Gastroesophageal sphincter (tissue), 4 donors: ENCODE measurements at regions not wholly inside any gene's neighbourhood (a gene's known extent, or its start where the extent isn't known, plus 50 kb on each side); places are given as distances from the start of the nearest gene placed in this dataset.

Source experiments
- ATAC-seq: fragments of 150-250 bp; one replicate; pipeline ENCODE4 v1.9.1; 2016; ENCODE audit warnings: mild to moderate bottlenecking, moderate library complexity
- H3K27ac ChIP-seq, 4 donors: fragments of 200-600 bp; sonication (generic) in 3 of 4; 1 replicate in 3 of 4; 2 replicates in 1 of 4; pipeline ENCODE4 v1.5.1; 2016 to 2019
- H3K27me3 ChIP-seq: fragments of 200-600 bp; sonication (generic); one replicate; pipeline ENCODE4 v1.5.1; 2019
- H3K36me3 ChIP-seq, 2 donors: fragments of 200-600 bp; sonication (generic); one replicate each; pipeline ENCODE4 v1.5.1; 2019; ENCODE audit warnings: control low read depth in 1 of 2
- H3K4me1 ChIP-seq, 3 donors: fragments of 200-600 bp; sonication (generic); 1 replicate in 2 of 3; 2 replicates in 1 of 3; pipeline ENCODE4 v1.5.1; 2016 to 2019; ENCODE audit warnings: control low read depth in 2 of 3
- H3K4me3 ChIP-seq, 2 donors: fragments of 200-600 bp; sonication (generic); one replicate each; pipeline ENCODE4 v1.5.1; 2019; ENCODE audit warnings: mild to moderate bottlenecking in 1 of 2, moderate library complexity in 1 of 2
- H3K9me3 ChIP-seq, 3 donors: fragments of 200-600 bp; sonication (generic); one replicate each; pipeline ENCODE4 v1.5.1; 2017 to 2019; ENCODE audit warnings: control low read depth in 2 of 3
- EP300 ChIP-seq: sonication (generic); formaldehyde crosslinking; IDR thresholded peaks from one replicate; pipeline ENCODE4 v1.6.1; 2017; ENCODE audit warnings: antibody characterized with exemption, mild to moderate bottlenecking
- POLR2A ChIP-seq, 2 donors: fragments of 450-650 bp; IDR thresholded peaks; one replicate each; pipeline ENCODE4 v1.6.1; 2017; ENCODE audit warnings: antibody characterized with exemption in 2 of 2, mild to moderate bottlenecking in 2 of 2, moderate library complexity in 1 of 2
- POLR2AphosphoS5 ChIP-seq: sonication (generic); formaldehyde crosslinking; IDR thresholded peaks from one replicate; pipeline ENCODE4 v1.6.1; 2017; ENCODE audit warnings: antibody characterized with exemption
- WGBS, 2 donors: methylation state at CpG; one replicate each; pipeline ENCODE4 v1.1.5; 2018; ENCODE audit warnings: low coverage in 1 of 2; 5-methylcytosine and 5-hydroxymethylcytosine counted together
- TF ChIP-seq, protein P1 (sequence below), 4 experiments: fragments of 200-600 bp in 2 of 4; fragments of 450-650 bp in 2 of 4; sonication (generic) in 1 of 4; IDR thresholded peaks; one replicate each; pipeline ENCODE4 v1.5.1; 2017 to 2019; ENCODE audit warnings: antibody characterized with exemption in 4 of 4, mild to moderate bottlenecking in 2 of 4, moderate library complexity in 2 of 4

GRCh38 chr21:26297851-26298250, 127.3 kb upstream of the APP start:
- Histone ChIP-seq H3K36me3 (no peaks in the 10 kb centered on the region), H3K27ac (no peak overlapping the region), H3K27me3 (no peaks in the 10 kb centered on the region), H3K9me3 (peaks cover 0 to 23% (median 0%) of the 10 kb centered on the region in 3 donors), H3K4me1 (no peaks in the 10 kb centered on the region), H3K4me3 (no peak overlapping the region)
- TF ChIP-seq POLR2A (IDR thresholded peaks at IDR 0.05) (no peak), POLR2AphosphoS5 (no peak), EP300 (no peak)
- TF ChIP-seq, protein P1, sequence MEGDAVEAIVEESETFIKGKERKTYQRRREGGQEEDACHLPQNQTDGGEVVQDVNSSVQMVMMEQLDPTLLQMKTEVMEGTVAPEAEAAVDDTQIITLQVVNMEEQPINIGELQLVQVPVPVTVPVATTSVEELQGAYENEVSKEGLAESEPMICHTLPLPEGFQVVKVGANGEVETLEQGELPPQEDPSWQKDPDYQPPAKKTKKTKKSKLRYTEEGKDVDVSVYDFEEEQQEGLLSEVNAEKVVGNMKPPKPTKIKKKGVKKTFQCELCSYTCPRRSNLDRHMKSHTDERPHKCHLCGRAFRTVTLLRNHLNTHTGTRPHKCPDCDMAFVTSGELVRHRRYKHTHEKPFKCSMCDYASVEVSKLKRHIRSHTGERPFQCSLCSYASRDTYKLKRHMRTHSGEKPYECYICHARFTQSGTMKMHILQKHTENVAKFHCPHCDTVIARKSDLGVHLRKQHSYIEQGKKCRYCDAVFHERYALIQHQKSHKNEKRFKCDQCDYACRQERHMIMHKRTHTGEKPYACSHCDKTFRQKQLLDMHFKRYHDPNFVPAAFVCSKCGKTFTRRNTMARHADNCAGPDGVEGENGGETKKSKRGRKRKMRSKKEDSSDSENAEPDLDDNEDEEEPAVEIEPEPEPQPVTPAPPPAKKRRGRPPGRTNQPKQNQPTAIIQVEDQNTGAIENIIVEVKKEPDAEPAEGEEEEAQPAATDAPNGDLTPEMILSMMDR (IDR thresholded peaks at IDR 0.05): no peak
- ATAC-seq: no peak

- Histone ChIP-seq H3K4me3 (no peak overlapping the region), H3K36me3 (no peaks in the 10 kb centered on the region), H3K27ac (no peak overlapping the region), H3K27me3 (no peaks in the 10 kb centered on the region), H3K4me1 (no peaks in the 10 kb centered on the region), H3K9me3 (peaks cover 0 to 23% (median 0%) of the 10 kb centered on the region in 3 donors)
- WGBS, 2 donors: 50 to 63% methylated on average over 3 of the region's 3 CpGs
- ATAC-seq: no peak
- TF ChIP-seq POLR2AphosphoS5: no peak
- no peak for TF ChIP-seq EP300
These were observed 122.8 kb upstream of the APP start for GRCh38 chr21:26293141-26293946.

DNA sequence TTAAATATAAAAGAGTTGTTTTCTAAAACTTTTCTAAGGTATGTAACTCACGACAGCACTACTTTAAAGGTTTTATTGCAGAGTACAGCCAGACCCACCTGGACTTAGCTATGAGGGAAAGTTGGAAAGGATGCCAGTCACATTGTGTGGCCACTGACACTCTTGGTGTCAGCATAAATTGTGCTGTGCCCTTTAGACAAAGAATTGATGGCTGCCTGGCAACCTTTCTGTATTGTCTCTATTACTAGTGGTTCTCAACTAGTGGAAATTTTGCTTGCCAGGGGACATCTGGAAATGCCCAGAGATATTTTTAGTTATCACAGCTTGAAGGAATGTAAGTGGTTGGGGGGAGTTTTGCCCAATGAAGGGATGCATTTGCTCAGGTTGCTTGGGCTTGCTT, 117.5 kb upstream of the APP start:
- Histone ChIP-seq H3K27ac (no peak overlapping the region), H3K9me3 (no peaks in the 10 kb centered on the region), H3K4me3 (no peak overlapping the region), H3K36me3 (no peaks in the 10 kb centered on the region), H3K4me1 (no peaks in the 10 kb centered on the region), H3K27me3 (no peaks in the 10 kb centered on the region)
- ATAC-seq: no peak
- no peak for TF ChIP-seq POLR2A (IDR thresholded peaks at IDR 0.05)
- TF ChIP-seq EP300: no peak
- 56 to 100% methylated on average over 1 of the region's 1 CpG for WGBS, 2 donors

DNA sequence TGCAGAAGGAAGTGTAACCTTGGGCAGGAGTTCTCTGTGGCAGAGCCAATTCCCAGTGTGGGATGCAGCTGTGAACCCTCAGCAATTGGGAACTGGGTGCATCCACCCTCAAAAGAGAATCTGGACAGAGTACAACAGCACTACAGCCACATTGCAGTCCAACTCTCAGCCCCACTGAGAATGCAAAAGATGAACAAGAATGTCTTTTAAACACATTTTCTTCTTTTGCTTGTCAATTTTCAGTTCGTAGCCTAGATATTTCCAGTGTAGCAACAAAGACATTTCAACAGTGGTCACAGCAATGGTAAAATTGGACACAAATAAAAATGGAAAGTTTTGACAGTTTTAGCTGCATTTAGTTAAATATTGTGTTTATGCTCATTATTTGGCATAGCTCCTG, 114.0 kb upstream of the APP start:
- Histone ChIP-seq H3K4me1 (no peaks in the 10 kb centered on the region), H3K27ac (no peak overlapping the region), H3K36me3 (no peaks in the 10 kb centered on the region), H3K4me3 (no peak overlapping the region), H3K9me3 (no peaks in the 10 kb centered on the region), H3K27me3 (no peaks in the 10 kb centered on the region)
- whole genome bisulfite sequencing, 2 donors: 36 to 64% methylated on average over 1 of the region's 1 CpG
- TF ChIP-seq POLR2AphosphoS5 (no peak), EP300 (no peak), POLR2A (IDR thresholded peaks at IDR 0.05) (no peak)
- TF ChIP-seq, protein P1 (IDR thresholded peaks at IDR 0.05): no peak
- no peak for ATAC-seq

DNA sequence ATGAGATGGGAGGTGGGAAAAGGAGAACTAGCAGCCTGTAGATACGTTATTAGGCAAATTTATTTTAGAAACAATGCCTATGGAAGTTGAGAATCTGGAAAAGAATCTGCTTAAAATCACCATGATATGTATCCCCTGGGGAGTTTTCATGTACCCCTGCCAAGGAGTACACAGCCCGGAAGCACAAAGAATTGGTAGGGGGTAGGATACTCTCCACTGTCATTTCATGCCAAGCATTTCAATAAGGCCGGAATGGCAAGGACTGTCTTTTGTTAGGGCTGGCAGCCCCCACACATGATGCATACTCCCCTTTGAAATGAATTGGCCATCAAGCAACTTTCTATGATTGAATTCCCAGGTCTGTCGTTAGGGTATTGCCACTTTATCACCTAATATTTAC, 111.5 kb upstream of the APP start:
- H3K4me1 ChIP-seq: no peaks in the 10 kb centered on the region
- no peak for ATAC-seq
- no peak overlapping the region for H3K27ac ChIP-seq
- no peak overlapping the region for H3K4me3 ChIP-seq
- no peaks in the 10 kb centered on the region for H3K9me3 ChIP-seq
- no peaks in the 10 kb centered on the region for H3K36me3 ChIP-seq
- WGBS, 2 donors: 51 to 62% methylated on average over 3 to 4 of the region's 4 CpGs
- no peaks in the 10 kb centered on the region for H3K27me3 ChIP-seq
- TF ChIP-seq POLR2AphosphoS5 (no peak), EP300 (no peak), POLR2A (IDR thresholded peaks at IDR 0.05) (no peak)
- TF ChIP-seq, protein P1 (IDR thresholded peaks at IDR 0.05): no peak

DNA sequence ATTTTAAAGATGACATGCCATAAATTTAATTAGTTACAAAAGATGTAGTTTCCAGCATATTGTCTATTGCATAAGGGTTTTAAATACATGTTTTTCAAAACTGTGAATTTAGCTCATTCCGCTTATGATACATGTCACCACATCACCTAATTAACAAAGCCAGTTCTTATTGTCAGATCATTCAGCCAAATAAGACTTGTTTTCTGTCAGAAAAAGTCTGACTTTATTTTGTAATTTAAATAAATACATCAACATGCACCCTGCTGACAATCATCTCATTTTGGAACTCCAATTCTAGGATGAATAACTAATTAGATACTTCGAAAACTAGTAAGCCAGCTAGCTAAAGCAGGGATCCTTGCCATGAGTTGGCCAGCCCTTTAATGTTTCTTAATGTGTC, 110.9 kb upstream of the APP start:
- WGBS, 2 donors: 70 to 73% methylated on average over 2 of the region's 2 CpGs
- no peak overlapping the region for H3K27ac ChIP-seq
- no peaks in the 10 kb centered on the region for H3K4me1 ChIP-seq
- H3K36me3 ChIP-seq: no peaks in the 10 kb centered on the region
- H3K4me3 ChIP-seq: no peak overlapping the region
- no peaks in the 10 kb centered on the region for H3K9me3 ChIP-seq
- H3K27me3 ChIP-seq: no peaks in the 10 kb centered on the region
- ATAC-seq: no peak
- TF ChIP-seq EP300 (no peak), POLR2A (IDR thresholded peaks at IDR 0.05) (no peak), POLR2AphosphoS5 (no peak)
- TF ChIP-seq, protein P1 (IDR thresholded peaks at IDR 0.05): no peak
